GM12891 (cell line): ENCODE measurements at regions not wholly inside any gene's neighbourhood (a gene's known extent, or its start where the extent isn't known, plus 50 kb on each side); places are given as distances from the start of the nearest gene placed in this dataset.

Experiments used
- PAX5 ChIP-seq: IDR thresholded peaks from 2 replicates; pipeline ENCODE4 v1.6.1; 2011; ENCODE audit warnings: low read length, moderate library complexity, mild to moderate bottlenecking; ENCODE audit not compliant: insufficient read depth, severe bottlenecking
- POLR2A ChIP-seq: IDR thresholded peaks from 2 replicates; pipeline ENCODE4 v1.6.1; 2011; ENCODE audit warnings: low read depth, low read length, control low read depth
- POLR2AphosphoS5 ChIP-seq: IDR thresholded peaks from 2 replicates; pipeline ENCODE4 v1.6.1; 2011; ENCODE audit warnings: low read depth, low read length, control low read depth
- POU2F2 ChIP-seq: IDR thresholded peaks from 2 replicates; pipeline ENCODE4 v1.6.1; 2011; ENCODE audit warnings: low read depth, mild to moderate bottlenecking, control low read depth, low read length, moderate library complexity
- SPI1 ChIP-seq: IDR thresholded peaks from 2 replicates; pipeline ENCODE4 v1.6.1; 2011; ENCODE audit warnings: low read depth, low read length, control low read depth
- TAF1 ChIP-seq: IDR thresholded peaks from 2 replicates; pipeline ENCODE4 v1.6.1; 2011; ENCODE audit warnings: low read depth, low read length, control low read depth

DNA sequence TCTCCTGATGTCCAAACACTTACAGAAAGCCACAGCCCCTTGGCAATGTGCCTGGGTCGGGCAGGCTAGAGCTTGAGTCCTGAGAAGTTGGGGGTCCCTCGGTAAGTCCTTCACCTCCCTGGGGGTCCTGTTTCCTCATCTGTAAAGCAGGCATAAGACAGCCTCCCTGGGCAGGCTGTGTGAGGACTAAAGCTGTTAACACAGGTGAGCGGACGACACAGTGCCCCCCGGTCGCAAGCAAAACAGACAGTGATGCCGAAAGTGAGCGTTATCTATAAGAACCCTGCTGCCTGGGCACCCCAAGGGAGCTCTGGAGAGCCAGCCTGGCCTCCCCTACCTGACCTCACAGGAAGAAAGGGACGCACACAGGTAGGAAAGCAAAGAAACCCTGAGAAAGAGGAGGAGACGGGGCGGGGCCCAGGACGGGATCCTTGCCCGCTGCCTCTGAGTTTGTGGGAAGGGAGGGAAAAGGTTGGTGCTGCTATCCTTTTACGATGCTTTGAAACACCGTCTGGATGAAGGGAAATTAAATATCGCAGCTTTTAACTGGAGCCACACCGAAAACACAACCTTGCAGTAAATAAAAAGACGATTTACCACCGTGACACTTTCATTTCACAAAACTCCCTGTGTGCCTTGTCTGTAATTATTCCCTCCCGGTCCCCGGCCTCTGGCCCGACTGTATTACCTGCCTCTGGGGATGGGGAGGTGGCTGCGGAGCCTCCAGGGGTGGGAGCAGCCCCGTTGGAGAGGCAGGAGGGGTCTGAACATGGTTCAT is 67.1 kb downstream of the ENGASE start:
- TF ChIP-seq PAX5 (no peak), POU2F2 (no peak), POLR2AphosphoS5 (no peak), POLR2A (no peak), TAF1 (no peak), SPI1 (no peak)
